GM12874 (cell line): ENCODE measurements at regions not wholly inside any gene's neighbourhood (a gene's known extent, or its start where the extent isn't known, plus 50 kb on each side); places are given as distances from the start of the nearest gene placed in this dataset.

Experiments used
- TF ChIP-seq, protein P1 (sequence below): IDR thresholded peaks from 2 replicates; pipeline ENCODE4 v1.5.1; 2011; ENCODE audit warnings: low read depth, mild to moderate bottlenecking, control low read depth, low read length, moderate library complexity; ENCODE audit not compliant: insufficient read depth

DNA sequence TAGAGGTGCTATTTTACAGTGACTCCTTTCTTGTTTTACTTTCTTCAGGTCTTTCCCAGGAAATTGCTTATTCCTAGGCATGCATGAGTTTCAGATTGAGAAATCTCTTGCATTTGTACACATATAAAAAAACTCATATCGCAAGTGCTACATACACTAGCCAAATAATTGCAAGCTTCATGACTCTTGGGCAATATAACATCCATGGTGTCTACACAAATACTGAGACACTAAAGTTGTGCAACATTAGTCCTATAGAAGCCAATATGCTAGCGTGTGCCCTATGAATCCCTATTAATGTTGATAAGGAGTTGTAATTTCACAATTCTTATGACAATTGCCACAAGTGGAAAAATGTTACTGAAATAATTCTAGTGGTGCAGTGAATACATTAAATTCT lies 591.0 kb downstream of the ADGRL2 start:
- TF ChIP-seq, protein P1, sequence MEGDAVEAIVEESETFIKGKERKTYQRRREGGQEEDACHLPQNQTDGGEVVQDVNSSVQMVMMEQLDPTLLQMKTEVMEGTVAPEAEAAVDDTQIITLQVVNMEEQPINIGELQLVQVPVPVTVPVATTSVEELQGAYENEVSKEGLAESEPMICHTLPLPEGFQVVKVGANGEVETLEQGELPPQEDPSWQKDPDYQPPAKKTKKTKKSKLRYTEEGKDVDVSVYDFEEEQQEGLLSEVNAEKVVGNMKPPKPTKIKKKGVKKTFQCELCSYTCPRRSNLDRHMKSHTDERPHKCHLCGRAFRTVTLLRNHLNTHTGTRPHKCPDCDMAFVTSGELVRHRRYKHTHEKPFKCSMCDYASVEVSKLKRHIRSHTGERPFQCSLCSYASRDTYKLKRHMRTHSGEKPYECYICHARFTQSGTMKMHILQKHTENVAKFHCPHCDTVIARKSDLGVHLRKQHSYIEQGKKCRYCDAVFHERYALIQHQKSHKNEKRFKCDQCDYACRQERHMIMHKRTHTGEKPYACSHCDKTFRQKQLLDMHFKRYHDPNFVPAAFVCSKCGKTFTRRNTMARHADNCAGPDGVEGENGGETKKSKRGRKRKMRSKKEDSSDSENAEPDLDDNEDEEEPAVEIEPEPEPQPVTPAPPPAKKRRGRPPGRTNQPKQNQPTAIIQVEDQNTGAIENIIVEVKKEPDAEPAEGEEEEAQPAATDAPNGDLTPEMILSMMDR, result no peak

- TF ChIP-seq, protein P1, result no peak
Observed at GRCh38 chr1:82390627-82391026, 589.9 kb downstream of the ADGRL2 start.

DNA sequence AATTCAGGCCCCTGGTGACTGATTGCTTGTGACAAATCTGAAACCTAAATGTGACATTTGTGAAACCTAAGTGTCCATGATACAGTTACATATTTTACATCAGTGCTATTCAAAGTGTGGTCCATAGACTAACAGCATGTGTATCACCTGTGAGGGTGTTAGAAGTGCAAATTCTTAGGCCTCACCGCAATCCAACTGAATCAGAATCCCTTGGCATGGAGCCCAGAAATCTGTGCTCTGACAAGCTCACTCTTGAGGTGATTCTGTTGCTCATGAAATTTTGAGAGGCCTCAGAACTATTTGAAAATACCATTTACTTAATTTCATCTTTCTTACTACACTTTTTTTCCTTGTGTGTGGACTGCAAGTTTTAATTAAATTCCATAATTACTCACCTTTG lies 587.9 kb downstream of the ADGRL2 start:
- TF ChIP-seq, protein P1, result no peak

GRCh38 chr1:82387012-82387366 lies 586.3 kb downstream of the ADGRL2 start:
- TF ChIP-seq, protein P1, result no peak

DNA sequence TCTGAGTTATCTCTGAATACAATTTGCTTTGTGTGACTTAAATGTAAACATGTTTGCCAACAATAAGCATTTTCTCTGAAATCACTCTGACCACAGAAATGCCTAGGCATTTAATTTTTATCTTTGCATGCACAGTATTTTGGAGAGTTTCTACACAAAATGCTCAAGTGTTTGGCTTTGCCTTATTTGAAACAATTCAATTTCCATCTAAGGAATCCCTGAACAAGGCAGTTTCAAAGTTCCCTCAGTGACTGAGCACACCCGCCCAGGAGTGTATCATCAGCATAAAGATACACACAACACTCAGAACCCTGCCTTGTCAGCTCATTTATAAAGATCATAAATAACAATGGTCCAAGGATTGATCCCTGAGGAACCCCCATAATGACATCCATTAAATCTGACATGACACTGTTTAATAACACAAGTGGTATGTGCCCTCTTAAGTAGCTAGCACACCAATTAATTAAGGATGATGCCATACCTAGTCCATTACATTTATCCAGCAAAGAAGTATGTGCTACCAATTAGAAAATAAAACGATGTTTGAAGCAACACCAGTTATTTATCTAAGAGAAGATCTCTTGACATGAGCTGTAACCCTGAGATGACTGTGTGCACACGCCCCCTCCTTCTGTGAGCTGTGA lies 585.8 kb downstream of the ADGRL2 start:
- TF ChIP-seq, protein P1, result no peak

DNA sequence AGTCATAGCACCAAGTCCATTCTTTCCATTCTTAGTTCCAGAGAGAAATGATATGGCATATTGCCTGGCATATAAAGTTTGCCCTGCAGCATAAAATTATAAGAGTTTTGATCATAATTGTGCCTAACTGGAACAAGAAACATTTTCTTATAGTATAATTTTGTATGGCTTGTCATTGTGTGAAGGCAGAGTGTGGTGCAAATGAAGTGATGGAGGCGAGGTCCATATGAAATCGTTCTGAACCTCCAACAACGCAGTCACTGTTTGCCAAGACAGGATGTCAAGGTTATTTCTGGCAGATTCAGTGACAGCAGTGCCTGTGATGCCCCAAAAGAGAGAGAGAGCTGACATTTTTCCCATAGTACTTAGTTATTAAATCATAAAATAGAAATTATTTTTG lies 584.0 kb downstream of the ADGRL2 start:
- TF ChIP-seq, protein P1, result no peak

DNA sequence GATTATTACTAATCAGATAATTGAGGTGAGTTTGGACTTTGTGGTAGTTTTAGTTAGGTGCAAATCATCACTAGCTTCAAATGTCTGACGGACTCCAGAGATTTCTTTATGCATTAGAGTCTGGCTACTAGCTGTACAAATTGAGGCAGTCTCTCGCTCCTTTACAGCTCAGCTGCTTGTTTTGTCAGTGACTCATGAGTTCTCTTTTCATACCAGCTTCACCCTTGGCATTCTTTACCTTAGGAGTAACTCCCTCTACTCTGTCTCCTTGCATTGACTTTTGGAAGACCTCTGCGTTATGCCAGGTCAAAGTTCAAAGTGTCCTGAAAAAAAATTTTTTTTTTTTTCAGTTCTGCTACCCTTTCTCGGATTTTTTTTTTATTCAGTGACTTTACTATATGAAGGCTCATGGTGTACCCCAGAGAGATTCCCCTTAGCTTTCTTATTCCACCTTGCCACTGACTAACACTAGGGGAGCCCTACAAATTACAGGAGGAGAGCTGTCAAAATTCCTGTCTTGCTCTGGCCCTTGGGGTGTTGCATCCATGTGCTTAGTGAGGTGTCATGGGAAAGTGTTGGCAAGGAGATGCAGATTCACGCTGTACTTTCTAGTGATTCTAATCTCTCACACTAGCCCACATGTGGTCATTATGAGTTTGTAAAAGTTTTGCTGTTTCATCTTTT lies 576.6 kb downstream of the ADGRL2 start:
- TF ChIP-seq, protein P1, result no peak
